Mucosa of rectum (tissue), 2 donors: ENCODE measurements at regions not wholly inside any gene's neighbourhood (a gene's known extent, or its start where the extent isn't known, plus 50 kb on each side); places are given as distances from the start of the nearest gene placed in this dataset.
"Not testable (repeated sequence)": the region's sequence is repeated elsewhere in the genome, so short reads cannot be mapped to it uniquely, and the experiment has no call there.

ENCODE experiments used
- H3K27ac ChIP-seq, 2 donors: one replicate each; pipeline ENCODE4 v1.7.0; 2013; ENCODE audit warnings: inconsistent platforms in 2 of 2, low read depth in 2 of 2, low read length in 2 of 2
- H3K27me3 ChIP-seq, 2 donors: one replicate each; pipeline ENCODE4 v1.7.0; 2013; ENCODE audit warnings: low read length in 2 of 2; ENCODE audit not compliant: control insufficient read depth in 2 of 2, insufficient read depth in 2 of 2
- H3K36me3 ChIP-seq, 2 donors: one replicate each; pipeline ENCODE4 v1.7.0; 2013; ENCODE audit warnings: low read length in 2 of 2; ENCODE audit not compliant: control insufficient read depth in 2 of 2, insufficient read depth in 2 of 2
- H3K4me1 ChIP-seq, 2 donors: one replicate each; pipeline ENCODE4 v1.7.0; 2013; ENCODE audit warnings: low read length in 2 of 2, mild to moderate bottlenecking in 1 of 2; ENCODE audit not compliant: control insufficient read depth in 2 of 2, insufficient read depth in 2 of 2
- H3K4me3 ChIP-seq, 2 donors: one replicate each; pipeline ENCODE4 v1.7.0; 2013; ENCODE audit warnings: low read length in 2 of 2
- H3K9ac ChIP-seq, 2 donors: one replicate each; pipeline ENCODE4 v1.7.0; 2013; ENCODE audit warnings: low read length in 2 of 2, low read depth in 1 of 2, mild to moderate bottlenecking in 1 of 2
- H3K9me3 ChIP-seq, 2 donors: one replicate each; pipeline ENCODE4 v1.7.0; 2013; ENCODE audit warnings: low read length in 2 of 2; ENCODE audit not compliant: control insufficient read depth in 2 of 2
- donor health status: healthy.
- donor health status: Normal muscosa, but diverticular disease.

GRCh38 chr3:75176937-75177336, 487.2 kb upstream of the FRG2C start:
- no peaks in the 10 kb centered on the region for H3K36me3 ChIP-seq
- H3K9me3 ChIP-seq, result no peaks in the 10 kb centered on the region
- H3K4me3 ChIP-seq, result no peak overlapping the region
- H3K27me3 ChIP-seq, result no peaks in the 10 kb centered on the region
- H3K27ac ChIP-seq, result no peak overlapping the region
- no peaks in the 10 kb centered on the region for H3K4me1 ChIP-seq
- no peak overlapping the region for H3K9ac ChIP-seq

- H3K9me3 ChIP-seq, result no peaks in the 10 kb centered on the region
- H3K4me3 ChIP-seq, result no peak overlapping the region
- H3K4me1 ChIP-seq, result no peaks in the 10 kb centered on the region
These were observed 483.7 kb upstream of the FRG2C start for GRCh38 chr3:75180235-75180944.

GRCh38 chr3:75180945-75181298, 483.2 kb upstream of the FRG2C start:
- no peaks in the 10 kb centered on the region for H3K27me3 ChIP-seq
- no peak overlapping the region for H3K4me3 ChIP-seq
- no peaks in the 10 kb centered on the region for H3K9me3 ChIP-seq
- H3K4me1 ChIP-seq, result no peaks in the 10 kb centered on the region
- H3K27ac ChIP-seq, result no peak overlapping the region
- no peak overlapping the region for H3K9ac ChIP-seq
- H3K36me3 ChIP-seq, result no peaks in the 10 kb centered on the region

More at GRCh38 chr3:75180235-75180944, 483.7 kb upstream of the FRG2C start:
- Histone ChIP-seq H3K27ac (no peak overlapping the region), H3K9ac (no peak overlapping the region), H3K27me3 (no peaks in the 10 kb centered on the region), H3K36me3 (no peaks in the 10 kb centered on the region)

- H3K27ac ChIP-seq, result no peak overlapping the region
- H3K9ac ChIP-seq, result no peak overlapping the region
- H3K4me3 ChIP-seq, result no peak overlapping the region
- H3K4me1 ChIP-seq, result no peaks in the 10 kb centered on the region
- no peaks in the 10 kb centered on the region for H3K27me3 ChIP-seq
- H3K9me3 ChIP-seq, result no peaks in the 10 kb centered on the region
- H3K36me3 ChIP-seq, result no peaks in the 10 kb centered on the region
These were observed 475.2 kb upstream of the FRG2C start for GRCh38 chr3:75188962-75189361.

GRCh38 chr3:75192146-75192616, 471.9 kb upstream of the FRG2C start:
- Histone ChIP-seq H3K4me1 (no peaks in the 10 kb centered on the region), H3K27ac (no peak overlapping the region), H3K36me3 (no peaks in the 10 kb centered on the region), H3K27me3 (no peaks in the 10 kb centered on the region), H3K4me3 (no peak overlapping the region), H3K9ac (no peak overlapping the region), H3K9me3 (no peaks in the 10 kb centered on the region)

- H3K27ac ChIP-seq, result no peak overlapping the region
- H3K4me3 ChIP-seq, result no peak overlapping the region
- H3K9ac ChIP-seq, result no peak overlapping the region
- no peaks in the 10 kb centered on the region for H3K4me1 ChIP-seq
- H3K27me3 ChIP-seq, result no peaks in the 10 kb centered on the region
- no peaks in the 10 kb centered on the region for H3K36me3 ChIP-seq
- no peaks in the 10 kb centered on the region for H3K9me3 ChIP-seq
These were observed 470.3 kb upstream of the FRG2C start for GRCh38 chr3:75193797-75194196.

- H3K4me1 ChIP-seq, H3K9ac ChIP-seq, H3K9me3 ChIP-seq, H3K4me3 ChIP-seq, H3K36me3 ChIP-seq, H3K27me3 ChIP-seq, H3K27ac ChIP-seq: not testable (repeated sequence)
These were observed 449.8 kb upstream of the FRG2C start for GRCh38 chr3:75214332-75214731.

- Histone ChIP-seq H3K9ac (no peak overlapping the region), H3K27me3 (no peaks in the 10 kb centered on the region), H3K27ac (no peak overlapping the region), H3K36me3 (no peaks in the 10 kb centered on the region), H3K4me1 (no peaks in the 10 kb centered on the region), H3K9me3 (no peaks in the 10 kb centered on the region), H3K4me3 (no peak overlapping the region)
These were observed 445.6 kb upstream of the FRG2C start for GRCh38 chr3:75218577-75218976.

- Histone ChIP-seq H3K4me1 (no peaks in the 10 kb centered on the region), H3K27ac (no peak overlapping the region), H3K27me3 (no peaks in the 10 kb centered on the region), H3K9ac (no peak overlapping the region), H3K36me3 (no peaks in the 10 kb centered on the region), H3K4me3 (no peak overlapping the region), H3K9me3 (no peaks in the 10 kb centered on the region)
These were observed 443.2 kb upstream of the FRG2C start for GRCh38 chr3:75220932-75221331.

- no peaks in the 10 kb centered on the region for H3K4me1 ChIP-seq
- no peaks in the 10 kb centered on the region for H3K36me3 ChIP-seq
- no peak overlapping the region for H3K27ac ChIP-seq
- H3K9ac ChIP-seq, result no peak overlapping the region
- no peak overlapping the region for H3K4me3 ChIP-seq
- no peaks in the 10 kb centered on the region for H3K9me3 ChIP-seq
- H3K27me3 ChIP-seq, result no peaks in the 10 kb centered on the region
These were observed 439.7 kb upstream of the FRG2C start for GRCh38 chr3:75224412-75224811.

GRCh38 chr3:75232216-75232615, 431.9 kb upstream of the FRG2C start:
- Histone ChIP-seq H3K9ac (no peak overlapping the region), H3K4me3 (no peak overlapping the region), H3K9me3 (no peaks in the 10 kb centered on the region), H3K27ac (no peak overlapping the region), H3K4me1 (no peaks in the 10 kb centered on the region), H3K36me3 (no peaks in the 10 kb centered on the region), H3K27me3 (no peaks in the 10 kb centered on the region)
